MM.1S (cell line): ENCODE measurements at regions not wholly inside any gene's neighbourhood (a gene's known extent, or its start where the extent isn't known, plus 50 kb on each side); places are given as distances from the start of the nearest gene placed in this dataset.

Experiments
- DNase-seq: peaks from one replicate; pipeline ENCODE4 v3.0.0-alpha.2; 2015
- H2AFZ ChIP-seq: fragments of 300-600 bp; sonication (generic); 2 replicates; pipeline ENCODE4 v1.6.0; 2016; ENCODE audit warnings: antibody characterized with exemption, low read length
- H3F3A ChIP-seq: fragments of 300-600 bp; sonication (generic); 2 replicates; pipeline ENCODE4 v1.6.1; 2016; ENCODE audit warnings: mild to moderate bottlenecking, antibody characterized with exemption, low read length, moderate library complexity, mixed read lengths; ENCODE audit not compliant: insufficient read depth
- H3K27ac ChIP-seq: fragments of 300-600 bp; sonication (generic); 2 replicates; pipeline ENCODE4 v1.5.1; 2016; ENCODE audit warnings: mild to moderate bottlenecking, low read length
- H3K27me3 ChIP-seq: fragments of 300-600 bp; sonication (generic); replicated peaks from 2 replicates; pipeline ENCODE4 v1.6.0; 2016; ENCODE audit warnings: low read length; ENCODE audit not compliant: insufficient read depth
- H3K36me3 ChIP-seq: fragments of 300-600 bp; sonication (generic); replicated peaks from 2 replicates; pipeline ENCODE4 v1.6.1; 2016; ENCODE audit warnings: mild to moderate bottlenecking, low read length, mixed read lengths; ENCODE audit not compliant: insufficient read depth
- H3K4me1 ChIP-seq: fragments of 300-600 bp; sonication (generic); 2 replicates; pipeline ENCODE4 v1.6.1; 2016; ENCODE audit warnings: low read length, mixed read lengths
- H3K4me2 ChIP-seq: fragments of 300-600 bp; sonication (generic); 2 replicates; pipeline ENCODE4 v1.6.0; 2016; ENCODE audit warnings: low read depth, low read length
- H3K4me3 ChIP-seq: fragments of 300-600 bp; sonication (generic); 2 replicates; pipeline ENCODE4 v1.5.1; 2016; ENCODE audit warnings: low read length, mixed read lengths
- H3K79me2 ChIP-seq: fragments of 300-600 bp; sonication (generic); 2 replicates; pipeline ENCODE4 v1.6.1; 2016; ENCODE audit warnings: mixed run types, low read length, mixed read lengths
- H3K9ac ChIP-seq: fragments of 300-600 bp; sonication (generic); 2 replicates; pipeline ENCODE4 v1.6.1; 2016; ENCODE audit warnings: low read length, mixed read lengths
- H3K9me2 ChIP-seq: fragments of 300-600 bp; sonication (generic); replicated peaks from 2 replicates; pipeline ENCODE4 v1.6.1; 2016; ENCODE audit warnings: mild to moderate bottlenecking, low read length, mixed read lengths; ENCODE audit not compliant: insufficient read depth
- H3K9me3 ChIP-seq: fragments of 300-600 bp; sonication (generic); replicated peaks from 2 replicates; pipeline ENCODE4 v1.6.1; 2016; ENCODE audit warnings: mild to moderate bottlenecking, low read length, mixed read lengths; ENCODE audit not compliant: insufficient read depth
- H4K20me1 ChIP-seq: fragments of 300-600 bp; sonication (generic); 2 replicates; pipeline ENCODE4 v1.6.1; 2016; ENCODE audit warnings: mild to moderate bottlenecking, low read length, moderate library complexity, mixed read lengths; ENCODE audit not compliant: insufficient read depth
- CTCF ChIP-seq: fragments of 300-600 bp; sonication (generic); IDR thresholded peaks from 2 replicates; pipeline ENCODE4 v1.5.1; 2016; ENCODE audit warnings: antibody characterized with exemption, low read length, mixed read lengths
- EZH2 ChIP-seq: fragments of 300-600 bp; sonication (generic); optimal IDR thresholded peaks from 2 replicates; pipeline ENCODE3; 2017; ENCODE audit warnings: low read depth, mild to moderate bottlenecking, antibody characterized with exemption, low read length, mixed read lengths
- EZH2phosphoT487 ChIP-seq: fragments of 300-600 bp; sonication (generic); IDR thresholded peaks from 2 replicates; pipeline ENCODE4 v1.6.1; 2018; ENCODE audit warnings: antibody characterized with exemption, low read length

DNA sequence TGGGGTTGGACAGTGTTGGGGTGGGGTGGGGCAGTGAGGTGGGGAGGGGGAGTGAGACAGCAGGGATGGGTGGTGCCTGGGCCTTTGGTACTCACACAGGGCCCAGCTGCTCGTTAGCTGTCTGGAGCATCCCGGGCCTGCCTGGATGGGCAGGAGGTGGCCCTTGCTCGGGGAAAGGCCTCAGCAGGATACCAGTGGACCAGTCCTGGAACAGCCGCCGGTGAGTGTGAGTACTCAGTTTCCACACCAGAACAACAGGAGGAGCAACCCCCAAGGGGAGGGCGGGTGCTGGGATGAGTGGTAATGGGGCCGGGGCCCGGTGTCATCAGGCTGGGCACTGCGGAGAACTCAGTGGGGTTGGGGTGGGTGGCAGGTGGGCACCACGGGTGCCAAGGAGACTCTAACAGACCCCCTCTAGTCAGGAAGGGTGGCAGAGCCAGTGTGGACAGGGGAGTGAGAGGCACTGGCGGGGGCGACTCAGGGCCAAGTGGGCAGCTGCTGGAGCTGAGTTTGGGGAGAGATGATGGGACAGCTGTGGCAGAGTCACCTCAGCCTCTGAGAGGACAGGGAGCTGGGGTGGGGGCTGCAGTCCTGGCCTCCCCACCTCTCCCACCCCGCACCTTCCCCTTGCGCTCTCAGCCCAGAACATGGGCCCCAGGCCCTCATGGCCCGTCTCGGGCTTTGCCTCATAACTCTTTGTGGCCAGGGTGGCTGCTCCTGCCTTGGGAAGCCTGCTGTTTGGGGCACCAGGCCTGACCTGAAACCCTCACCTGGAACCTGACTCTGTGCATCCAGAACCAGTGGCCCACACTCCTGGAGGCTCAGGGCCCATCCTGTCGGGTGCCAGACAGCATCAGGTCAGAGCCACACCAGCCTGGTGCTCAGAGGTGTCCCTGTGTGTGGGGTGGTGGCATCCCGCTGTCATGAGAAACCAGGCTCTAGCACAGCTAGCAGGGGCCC lies 52.1 kb upstream of the PRR23E start:
- Histone ChIP-seq H3K27ac (no peak overlapping the region), H4K20me1 (no peaks in the 10 kb centered on the region), H3K79me2 (no peaks in the 10 kb centered on the region), H3K4me2 (no peak overlapping the region), H3K9me2 (no peaks in the 10 kb centered on the region), H3F3A (no peaks in the 10 kb centered on the region), H3K27me3 (peaks cover 23% of the 10 kb centered on the region), H3K4me3 (no peak overlapping the region), H3K9me3 (no peaks in the 10 kb centered on the region), H3K36me3 (no peaks in the 10 kb centered on the region), H3K4me1 (no peaks in the 10 kb centered on the region), H3K9ac (no peak overlapping the region), H2AFZ (no peak overlapping the region)
- DNase-seq = no peak
- TF ChIP-seq CTCF (no peak), EZH2 (no peak), EZH2phosphoT487 (no peak)

DNA sequence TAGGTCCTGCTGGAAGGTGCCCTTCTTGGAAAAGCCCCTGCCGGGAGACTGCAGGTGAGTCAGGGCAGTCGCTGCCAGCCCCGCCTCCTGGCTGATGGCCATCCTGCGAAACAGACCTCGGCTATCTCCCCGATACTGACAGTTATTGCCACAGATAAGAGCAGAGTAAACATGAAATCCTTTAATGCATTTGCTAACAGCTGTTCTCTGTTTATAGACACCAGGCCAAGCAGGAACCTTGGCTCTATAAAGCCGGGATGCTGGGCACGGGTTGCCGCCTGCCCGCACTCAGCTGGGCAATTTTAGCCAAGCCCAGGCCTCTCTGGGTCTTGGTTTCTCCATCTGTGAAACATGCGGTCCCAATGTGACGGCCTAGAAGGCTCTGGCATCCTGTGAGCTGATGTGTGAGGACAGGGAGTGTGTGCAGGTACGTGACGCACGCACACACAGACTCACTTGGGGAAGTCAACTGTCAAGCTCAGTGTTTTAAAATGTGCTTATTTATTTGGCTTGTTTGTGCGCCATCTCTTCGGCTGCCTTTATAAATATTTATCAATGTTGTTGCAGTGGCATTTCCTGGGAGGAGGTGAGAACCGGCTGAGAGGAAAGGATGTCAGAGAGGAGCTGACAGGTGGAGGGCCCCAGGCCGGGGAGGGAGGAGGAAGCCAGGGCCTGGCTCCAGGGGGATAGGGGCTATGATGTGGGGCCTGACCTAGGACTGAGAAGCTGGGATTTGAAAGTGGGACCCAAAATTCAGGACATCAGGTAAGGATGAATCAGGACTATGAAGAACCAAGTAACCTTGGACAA lies 50.8 kb upstream of the PRR23E start:
- no peaks in the 10 kb centered on the region for H4K20me1 ChIP-seq
- H3K9me2 ChIP-seq = no peaks in the 10 kb centered on the region
- H3K9ac ChIP-seq = no peak overlapping the region
- H3K27me3 ChIP-seq = peaks cover 11% of the 10 kb centered on the region; the same call in 1 of the 2 replicates
- H2AFZ ChIP-seq = no peak overlapping the region
- no peaks in the 10 kb centered on the region for H3K9me3 ChIP-seq
- DNase-seq = no peak
- no peak overlapping the region for H3K27ac ChIP-seq
- TF ChIP-seq EZH2 (no peak), CTCF (no peak), EZH2phosphoT487 (no peak)
- no peak overlapping the region for H3K4me3 ChIP-seq
- no peak overlapping the region for H3K4me2 ChIP-seq
- H3K4me1 ChIP-seq = no peaks in the 10 kb centered on the region
- H3F3A ChIP-seq = no peaks in the 10 kb centered on the region
- H3K79me2 ChIP-seq = no peaks in the 10 kb centered on the region
- H3K36me3 ChIP-seq = no peaks in the 10 kb centered on the region
